ENCODE measurements at regions not wholly inside any gene's neighbourhood (a gene's known extent, or its start where the extent isn't known, plus 50 kb on each side); places are given as distances from the start of the nearest gene placed in this dataset.

- no peak for DNase-seq (ENCODE audit: low spot score)
- no peaks in the 10 kb centered on the region for H3K9me3 ChIP-seq
- no peak for TF ChIP-seq CTCF (IDR thresholded peaks at IDR 0.05)
- H3K4me1 ChIP-seq (ENCODE audit: control insufficient read depth in 1 of 2, low read depth in 2 of 2): peaks cover 3 to 17% of the 10 kb centered on the region in 2 donors
- no peak overlapping the region for H3K27ac ChIP-seq
- no peaks in the 10 kb centered on the region for H3K36me3 ChIP-seq
- H3K27me3 ChIP-seq (replicated peaks; ENCODE audit: insufficient read depth): no peaks in the 10 kb centered on the region
- no peak overlapping the region for H3K4me3 ChIP-seq
- no peak for ATAC-seq (ENCODE audit: insufficient number of reproducible peaks, low FRiP score, low read depth)
These were observed 267.2 kb upstream of the NREP start for GRCh38 chr5:112024221-112024620.

GRCh38 chr5:112023766-112024165 lies 266.8 kb upstream of the NREP start:
- no peak overlapping the region for H3K4me3 ChIP-seq
- TF ChIP-seq CTCF (IDR thresholded peaks at IDR 0.05): no peak

GRCh38 chr5:112018846-112019245 lies 261.9 kb upstream of the NREP start:
- no peaks in the 10 kb centered on the region for H3K36me3 ChIP-seq
- DNase-seq (ENCODE audit: low spot score) (no peak), ATAC-seq (ENCODE audit: insufficient number of reproducible peaks, low FRiP score, low read depth) (no peak)
- H3K27me3 ChIP-seq (replicated peaks; ENCODE audit: insufficient read depth): no peaks in the 10 kb centered on the region
- no peaks in the 10 kb centered on the region for H3K9me3 ChIP-seq
- peaks cover 0 to 6% of the 10 kb centered on the region in 2 donors for H3K4me1 ChIP-seq (ENCODE audit: control insufficient read depth in 1 of 2, low read depth in 2 of 2)
- no peak overlapping the region for H3K4me3 ChIP-seq
- no peak overlapping the region for H3K27ac ChIP-seq
- no peak for TF ChIP-seq CTCF (IDR thresholded peaks at IDR 0.05)

More at GRCh38 chr5:112023766-112024165, 266.8 kb upstream of the NREP start:
- DNase-seq (ENCODE audit: low spot score) (no peak), ATAC-seq (ENCODE audit: insufficient number of reproducible peaks, low FRiP score, low read depth) (no peak)
- no peaks in the 10 kb centered on the region for H3K27me3 ChIP-seq (replicated peaks; ENCODE audit: insufficient read depth)
- H3K27ac ChIP-seq: no peak overlapping the region
- no peaks in the 10 kb centered on the region for H3K9me3 ChIP-seq
- peaks cover 3 to 17% of the 10 kb centered on the region in 2 donors for H3K4me1 ChIP-seq (ENCODE audit: control insufficient read depth in 1 of 2, low read depth in 2 of 2)
- H3K36me3 ChIP-seq: no peaks in the 10 kb centered on the region

- TF ChIP-seq CTCF (IDR thresholded peaks at IDR 0.05): no peak
- no peak for DNase-seq (ENCODE audit: low spot score)
- Histone ChIP-seq H3K4me3 (no peak overlapping the region), H3K9me3 (no peaks in the 10 kb centered on the region), H3K27ac (no peak overlapping the region), H3K4me1 (ENCODE audit: control insufficient read depth in 1 of 2, low read depth in 2 of 2) (peaks cover 0 to 16% of the 10 kb centered on the region in 2 donors), H3K36me3 (no peaks in the 10 kb centered on the region), H3K27me3 (replicated peaks; ENCODE audit: insufficient read depth) (no peaks in the 10 kb centered on the region)
- ATAC-seq (ENCODE audit: insufficient number of reproducible peaks, low FRiP score, low read depth): no peak
These were observed 260.0 kb upstream of the NREP start for GRCh38 chr5:112016980-112017379.

- no peaks in the 10 kb centered on the region for H3K27me3 ChIP-seq (replicated peaks; ENCODE audit: insufficient read depth)
- H3K27ac ChIP-seq: no peak overlapping the region
- ATAC-seq (ENCODE audit: insufficient number of reproducible peaks, low FRiP score, low read depth): no peak
- H3K4me3 ChIP-seq: no peak overlapping the region
- H3K36me3 ChIP-seq: no peaks in the 10 kb centered on the region
- H3K4me1 ChIP-seq (ENCODE audit: control insufficient read depth in 1 of 2, low read depth in 2 of 2): peaks cover 0 to 19% of the 10 kb centered on the region in 2 donors
- no peaks in the 10 kb centered on the region for H3K9me3 ChIP-seq
- TF ChIP-seq CTCF (IDR thresholded peaks at IDR 0.05): no peak
- DNase-seq (ENCODE audit: low spot score): no peak
These were observed 257.9 kb upstream of the NREP start for GRCh38 chr5:112014783-112015395.

Data from thoracic aorta (tissue), 2 donors.